Stimulated activated CD4-positive, alpha-beta T cell treated with anti-CD3 and anti-CD28 coated beads, Interleukin-2, amount 100 ng/mL, for 24 hours (primary cell): ENCODE measurements at regions not wholly inside any gene's neighbourhood (a gene's known extent, or its start where the extent isn't known, plus 50 kb on each side); places are given as distances from the start of the nearest gene placed in this dataset.
"Not testable (repeated sequence)": the region's sequence is repeated elsewhere in the genome, so short reads cannot be mapped to it uniquely, and the experiment has no call there.

ENCODE experiments used
- DNase-seq, 2 donors: peaks; one replicate each; pipeline ENCODE4 v3.0.0-alpha.2; 2020

- DNase-seq, result no peak
Observed at GRCh38 chr1:58183286-58183685, 363.2 kb downstream of the OMA1 start.

- DNase-seq, result no peak
Observed at GRCh38 chr1:58180537-58180936, 366.0 kb downstream of the OMA1 start.

- not testable (repeated sequence) for DNase-seq
Observed at GRCh38 chr1:58169160-58169559, 377.4 kb downstream of the OMA1 start.

- DNase-seq, result not testable (repeated sequence)
Observed at GRCh38 chr1:58167131-58167530, 379.4 kb downstream of the OMA1 start.

- DNase-seq, result no peak
Observed at GRCh38 chr1:58166417-58166816, 380.1 kb downstream of the OMA1 start.

- no peak for DNase-seq
Observed at GRCh38 chr1:58165073-58165472, 381.5 kb downstream of the OMA1 start.

GRCh38 chr1:58162952-58163550, 383.5 kb downstream of the OMA1 start:
- peak in 1 of 2 donors; percentile 5 for DNase-seq

GRCh38 chr1:58159434-58159830, 387.1 kb downstream of the OMA1 start:
- no peak for DNase-seq

GRCh38 chr1:58158506-58159433, 387.8 kb downstream of the OMA1 start:
- no peak for DNase-seq

- DNase-seq, result no peak
Observed at GRCh38 chr1:58158016-58158415, 388.5 kb downstream of the OMA1 start.

- DNase-seq, result no peak
Observed at GRCh38 chr1:58157256-58157655, 389.3 kb downstream of the OMA1 start.

GRCh38 chr1:58156831-58157230, 389.7 kb downstream of the OMA1 start:
- DNase-seq, result no peak

GRCh38 chr1:58156124-58156468, 390.4 kb downstream of the OMA1 start:
- no peak for DNase-seq

GRCh38 chr1:58155418-58156123, 391.0 kb downstream of the OMA1 start:
- no peak for DNase-seq

- DNase-seq, result no peak
Observed at GRCh38 chr1:58154256-58154655, 392.3 kb downstream of the OMA1 start.

GRCh38 chr1:58152697-58153096, 393.8 kb downstream of the OMA1 start:
- DNase-seq, result no peak

- DNase-seq, result no peak
Observed at GRCh38 chr1:58149271-58149812, 397.2 kb downstream of the OMA1 start.

GRCh38 chr1:58144698-58145270, 401.7 kb downstream of the OMA1 start:
- no peak for DNase-seq

- DNase-seq, result no peak
Observed at GRCh38 chr1:58143972-58144697, 402.4 kb downstream of the OMA1 start.

GRCh38 chr1:58136387-58136786, 410.1 kb downstream of the OMA1 start:
- DNase-seq, result no peak

- DNase-seq, result no peak
Observed at GRCh38 chr1:58135821-58136321, 410.7 kb downstream of the OMA1 start.

GRCh38 chr1:58133562-58133961, 413.0 kb downstream of the OMA1 start:
- DNase-seq, result no peak
